GM12865 (cell line): ENCODE measurements at regions not wholly inside any gene's neighbourhood (a gene's known extent, or its start where the extent isn't known, plus 50 kb on each side); places are given as distances from the start of the nearest gene placed in this dataset.

Source experiments
- DNase-seq: peaks from one replicate; pipeline ENCODE4 v3.0.0; 2010; ENCODE audit warnings: low read depth
- H3K4me3 ChIP-seq: 2 replicates; pipeline ENCODE4 v1.5.1; 2011; ENCODE audit warnings: mild to moderate bottlenecking, low read depth, low read length, control low read depth
- CTCF ChIP-seq: IDR thresholded peaks from 2 replicates; pipeline ENCODE4 v1.5.1; 2011; ENCODE audit warnings: low read length, control low read depth, low read depth, inconsistent platforms; ENCODE audit not compliant: insufficient read depth; ENCODE audit errors: missing control alignments

- TF ChIP-seq CTCF: no peak
- no peak for DNase-seq
- no peak overlapping the region for H3K4me3 ChIP-seq
These were observed 479.0 kb downstream of the DISC1 start for GRCh38 chr1:232105561-232105960.

- no peak for DNase-seq
- H3K4me3 ChIP-seq: no peak overlapping the region
- TF ChIP-seq CTCF: no peak
These were observed 474.6 kb downstream of the DISC1 start for GRCh38 chr1:232101231-232101630.

GRCh38 chr1:232096751-232097150 is 470.2 kb downstream of the DISC1 start:
- TF ChIP-seq CTCF: no peak

More at GRCh38 chr1:232096751-232097150, 470.2 kb downstream of the DISC1 start:
- no peak for DNase-seq
- no peak overlapping the region for H3K4me3 ChIP-seq
